Esophagus squamous epithelium (tissue), 4 donors: ENCODE measurements at regions not wholly inside any gene's neighbourhood (a gene's known extent, or its start where the extent isn't known, plus 50 kb on each side); places are given as distances from the start of the nearest gene placed in this dataset.

Experiments used
- CTCF ChIP-seq, 6 experiments: fragments of 450-650 bp in 4 of 6; fragments of 200-600 bp in 2 of 6; sonication (generic) in 2 of 6; IDR thresholded peaks; one replicate each; pipeline ENCODE4 v1.5.1; 2016 to 2019; ENCODE audit warnings: antibody characterized with exemption in 6 of 6, mild to moderate bottlenecking in 4 of 6, moderate library complexity in 4 of 6
- POLR2A ChIP-seq, 4 donors: fragments of 450-650 bp; IDR thresholded peaks; one replicate each; pipeline ENCODE4 v1.6.1; 2017; ENCODE audit warnings: antibody characterized with exemption in 4 of 4, mild to moderate bottlenecking in 4 of 4, moderate library complexity in 3 of 4

- TF ChIP-seq CTCF (IDR thresholded peaks at IDR 0.05) (no peak), POLR2A (IDR thresholded peaks at IDR 0.05) (no peak)
Measured at GRCh38 chr13:70189981-70190380, 81.7 kb upstream of the KLHL1 start.
